Glutamatergic neuron (in vitro differentiated cells): ENCODE measurements at regions not wholly inside any gene's neighbourhood (a gene's known extent, or its start where the extent isn't known, plus 50 kb on each side); places are given as distances from the start of the nearest gene placed in this dataset.

Experiments
- DNase-seq: peaks from one replicate; pipeline ENCODE4 v3.0.0; 2022
- H3K27ac Mint-ChIP-seq: one replicate; pipeline ENCODE4 v1.8.0; 2020; ENCODE audit warnings: mild to moderate bottlenecking, mixed read lengths, inconsistent platforms; ENCODE audit not compliant: unreplicated experiment
- H3K27me3 Mint-ChIP-seq: one replicate; pipeline ENCODE4 v1.8.0; 2020; ENCODE audit warnings: mild to moderate bottlenecking, moderate library complexity, mixed read lengths, inconsistent platforms; ENCODE audit not compliant: unreplicated experiment
- H3K36me3 Mint-ChIP-seq: one replicate; pipeline ENCODE4 v1.8.0; 2020; ENCODE audit warnings: mild to moderate bottlenecking, mixed read lengths, inconsistent platforms; ENCODE audit not compliant: unreplicated experiment
- H3K4me1 Mint-ChIP-seq: one replicate; pipeline ENCODE4 v1.8.0; 2020; ENCODE audit warnings: mild to moderate bottlenecking, low read depth, mixed read lengths, inconsistent platforms; ENCODE audit not compliant: unreplicated experiment
- H3K4me3 Mint-ChIP-seq: one replicate; pipeline ENCODE4 v1.8.0; 2020; ENCODE audit warnings: mild to moderate bottlenecking, mixed read lengths, inconsistent platforms; ENCODE audit not compliant: unreplicated experiment
- H3K9me3 Mint-ChIP-seq: one replicate; pipeline ENCODE4 v1.8.0; 2020; ENCODE audit warnings: mild to moderate bottlenecking, moderate library complexity, mixed read lengths, inconsistent platforms; ENCODE audit not compliant: unreplicated experiment
- CTCF ChIP-seq: fragments of 200-600 bp; sonication (generic); IDR thresholded peaks from one replicate; pipeline ENCODE4 v1.5.0; 2021; ENCODE audit not compliant: partially characterized antibody, unreplicated experiment

GRCh38 chr2:236895497-236895896, 190.2 kb upstream of the COPS8 start:
- H3K27ac Mint-ChIP-seq = no peak overlapping the region
- no peak for DNase-seq

GRCh38 chr2:236896688-236897087, 189.0 kb upstream of the COPS8 start:
- Mint-ChIP-seq H3K27ac (peak overlapping the region; percentile 63), H3K4me3 (no peak overlapping the region), H3K36me3 (no peaks in the 10 kb centered on the region), H3K27me3 (peaks cover 2% of the 10 kb centered on the region), H3K9me3 (peaks cover 3% of the 10 kb centered on the region), H3K4me1 (peaks cover 44% of the 10 kb centered on the region)
- DNase-seq = no peak
- TF ChIP-seq CTCF = no peak

More at GRCh38 chr2:236895497-236895896, 190.2 kb upstream of the COPS8 start:
- Mint-ChIP-seq H3K27me3 (peaks cover 2% of the 10 kb centered on the region), H3K4me1 (peaks cover 40% of the 10 kb centered on the region), H3K9me3 (peaks cover 3% of the 10 kb centered on the region), H3K4me3 (no peak overlapping the region), H3K36me3 (peaks cover 5% of the 10 kb centered on the region)
- no peak for TF ChIP-seq CTCF

DNA sequence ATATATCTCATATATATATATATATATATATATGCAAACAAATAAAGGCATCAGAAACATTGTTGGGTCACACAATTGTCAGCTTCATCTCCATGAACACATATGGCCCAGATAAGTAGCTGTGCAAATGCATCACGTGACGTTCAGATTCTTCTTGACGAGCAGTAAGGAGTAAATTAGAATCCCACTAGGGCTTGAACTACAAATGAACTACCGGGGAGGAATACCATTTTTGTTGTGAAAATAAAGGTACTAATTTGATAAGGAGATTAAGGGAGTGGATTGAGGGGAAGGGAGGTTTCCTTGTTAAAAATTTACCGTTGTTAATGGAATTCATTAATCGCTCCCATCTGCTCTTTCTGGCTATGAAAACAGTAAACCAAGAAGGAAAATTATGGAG, 186.5 kb upstream of the COPS8 start:
- Mint-ChIP-seq H3K4me1 (peaks cover 51% of the 10 kb centered on the region), H3K27me3 (peaks cover 2% of the 10 kb centered on the region), H3K9me3 (peaks cover 6% of the 10 kb centered on the region), H3K36me3 (no peaks in the 10 kb centered on the region), H3K4me3 (peak overlapping the region; percentile 44), H3K27ac (peak overlapping the region; percentile 97)
- DNase-seq = no peak
- no peak for TF ChIP-seq CTCF

DNA sequence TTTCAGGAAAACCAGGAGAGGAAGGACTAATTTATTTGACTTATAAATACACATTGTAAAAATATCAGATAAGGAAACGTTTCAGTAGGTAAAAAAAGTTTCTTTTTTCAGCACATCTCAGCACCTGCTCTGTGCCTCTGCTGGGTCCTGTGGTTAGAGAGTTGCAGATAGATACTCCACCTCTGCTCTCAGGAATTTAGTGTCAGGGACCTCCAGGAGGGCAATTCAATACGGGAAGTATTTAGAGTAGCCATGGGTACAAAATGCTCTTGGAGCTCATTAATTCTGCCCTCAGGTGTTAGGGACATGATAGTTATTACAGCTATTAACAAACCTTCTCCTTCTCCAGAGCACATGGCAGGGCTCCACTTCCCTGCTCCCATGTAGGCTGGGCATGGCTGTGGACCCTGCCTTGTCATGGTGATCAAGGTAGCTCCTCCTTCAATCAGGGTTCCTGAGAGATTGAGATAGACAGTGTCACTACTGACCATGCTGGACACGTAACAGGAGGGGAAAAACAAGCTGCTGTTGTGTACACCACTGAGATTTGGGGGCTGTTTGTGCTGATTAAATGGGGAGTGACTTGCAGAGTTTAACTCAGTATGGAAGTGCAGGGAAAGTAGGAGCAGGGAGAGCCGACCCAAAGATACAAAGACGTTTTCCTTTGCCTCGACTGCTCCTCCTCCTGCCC, 185.6 kb upstream of the COPS8 start:
- Mint-ChIP-seq H3K4me3 (no peak overlapping the region), H3K27me3 (peaks cover 2% of the 10 kb centered on the region), H3K27ac (peak overlapping the region; percentile 97), H3K9me3 (peaks cover 6% of the 10 kb centered on the region), H3K4me1 (peaks cover 55% of the 10 kb centered on the region), H3K36me3 (no peaks in the 10 kb centered on the region)
- no peak for TF ChIP-seq CTCF
- no peak for DNase-seq

DNA sequence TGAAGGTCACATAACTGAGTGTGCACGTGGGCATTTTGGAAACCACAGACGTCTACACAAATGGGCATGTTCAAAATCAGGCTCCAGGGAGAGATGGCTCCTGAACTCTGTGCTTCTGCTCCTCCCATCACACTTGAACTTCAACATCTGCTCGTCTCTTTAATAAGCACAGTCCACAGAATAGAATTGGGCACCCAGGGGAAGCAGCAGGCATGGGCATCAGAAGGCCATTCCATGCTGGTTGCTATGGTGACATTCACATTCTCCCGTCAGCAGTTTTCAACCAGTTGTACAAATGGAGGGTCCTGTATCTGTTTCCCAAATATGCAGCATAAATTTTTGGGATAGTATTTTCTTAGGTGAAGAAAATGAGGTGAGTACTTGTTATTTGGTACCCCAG, 183.7 kb upstream of the COPS8 start:
- H3K36me3 Mint-ChIP-seq = no peaks in the 10 kb centered on the region
- no peak for DNase-seq
- H3K9me3 Mint-ChIP-seq = peaks cover 6% of the 10 kb centered on the region
- peaks cover 59% of the 10 kb centered on the region for H3K4me1 Mint-ChIP-seq
- peaks cover 2% of the 10 kb centered on the region for H3K27me3 Mint-ChIP-seq
- H3K4me3 Mint-ChIP-seq = no peak overlapping the region
- H3K27ac Mint-ChIP-seq = no peak overlapping the region
- no peak for TF ChIP-seq CTCF
